GM06990 (cell line): ENCODE measurements at regions not wholly inside any gene's neighbourhood (a gene's known extent, or its start where the extent isn't known, plus 50 kb on each side); places are given as distances from the start of the nearest gene placed in this dataset.

Experiments used
- DNase-seq: peaks from one replicate; pipeline ENCODE4 v3.0.0-alpha.2; 2011; ENCODE audit not compliant: insufficient read length; ENCODE audit errors: extremely low read depth
- H3K27me3 ChIP-seq: replicated peaks from 2 replicates; pipeline ENCODE4 v1.6.0; 2011; ENCODE audit warnings: low read length; ENCODE audit not compliant: control insufficient read depth, insufficient read depth
- H3K36me3 ChIP-seq: 2 replicates; pipeline ENCODE4 v1.5.1; 2011; ENCODE audit warnings: low read length; ENCODE audit not compliant: control insufficient read depth, insufficient read depth
- H3K4me3 ChIP-seq: replicated peaks from 2 replicates; pipeline ENCODE4 v1.5.1; 2011; ENCODE audit warnings: low read depth, mild to moderate bottlenecking, control low read depth, low read length
- CTCF ChIP-seq: IDR thresholded peaks from 2 replicates; pipeline ENCODE4 v1.5.1; 2011; ENCODE audit warnings: low read length, control low read depth, mild to moderate bottlenecking, inconsistent platforms; ENCODE audit not compliant: insufficient read depth, poor library complexity, severe bottlenecking

- no peak for DNase-seq
- no peaks in the 10 kb centered on the region for H3K27me3 ChIP-seq
- H3K4me3 ChIP-seq, result no peak overlapping the region
- TF ChIP-seq CTCF, result no peak
- H3K36me3 ChIP-seq, result no peaks in the 10 kb centered on the region
Measured at GRCh38 chr4:156578713-156579112, 392.9 kb downstream of the PDGFC start.

DNA sequence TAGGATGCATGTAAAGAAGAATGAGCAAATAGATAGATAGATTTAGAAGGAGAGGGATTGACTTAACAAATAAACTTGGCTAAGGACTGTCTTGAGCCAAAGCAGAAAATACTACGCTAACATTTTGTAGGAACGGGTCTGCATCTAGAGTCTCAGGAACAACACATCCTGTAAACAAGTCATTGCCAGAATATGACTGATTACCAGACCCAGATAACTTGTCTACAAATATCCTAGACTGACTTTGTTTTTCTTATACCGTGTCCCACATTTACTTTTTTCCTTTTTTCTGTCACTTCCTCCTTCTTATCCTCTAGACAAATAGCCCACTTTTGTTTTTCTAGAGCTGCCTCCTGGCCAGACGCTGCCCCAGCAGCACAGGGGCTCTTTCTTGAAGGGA is 393.6 kb downstream of the PDGFC start:
- no peaks in the 10 kb centered on the region for H3K27me3 ChIP-seq
- no peaks in the 10 kb centered on the region for H3K36me3 ChIP-seq
- TF ChIP-seq CTCF, result no peak
- DNase-seq, result no peak
- H3K4me3 ChIP-seq, result no peak overlapping the region

GRCh38 chr4:156576946-156577345 is 394.7 kb downstream of the PDGFC start:
- Histone ChIP-seq H3K27me3 (no peaks in the 10 kb centered on the region), H3K4me3 (no peak overlapping the region), H3K36me3 (no peaks in the 10 kb centered on the region)
- TF ChIP-seq CTCF, result no peak
- no peak for DNase-seq

- no peak for DNase-seq
- H3K27me3 ChIP-seq, result no peaks in the 10 kb centered on the region
- no peaks in the 10 kb centered on the region for H3K36me3 ChIP-seq
- no peak overlapping the region for H3K4me3 ChIP-seq
- TF ChIP-seq CTCF, result no peak
Measured at GRCh38 chr4:156575430-156576073, 396.0 kb downstream of the PDGFC start.

DNA sequence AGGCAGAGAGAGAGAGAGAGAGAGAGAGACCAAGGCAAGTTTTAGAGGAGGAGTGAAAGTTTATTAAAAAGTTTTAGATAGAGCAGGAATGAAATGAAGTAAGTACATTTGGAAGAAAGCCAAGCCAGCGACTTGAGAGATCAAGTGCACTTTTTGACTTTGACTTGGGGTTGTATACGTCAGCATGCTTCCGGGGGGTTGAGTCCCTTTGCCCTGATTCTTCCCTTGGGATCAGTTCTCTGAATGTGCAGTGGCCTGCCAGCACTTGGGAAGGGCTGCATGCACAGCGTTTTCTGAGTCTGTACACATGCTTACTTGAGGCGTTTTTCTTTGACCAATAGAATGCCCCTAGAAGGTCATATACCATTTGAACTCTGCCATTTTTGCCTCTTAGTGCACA is 400.5 kb downstream of the PDGFC start:
- no peak for DNase-seq
- Histone ChIP-seq H3K36me3 (no peaks in the 10 kb centered on the region), H3K27me3 (no peaks in the 10 kb centered on the region), H3K4me3 (no peak overlapping the region)
- TF ChIP-seq CTCF, result no peak

DNA sequence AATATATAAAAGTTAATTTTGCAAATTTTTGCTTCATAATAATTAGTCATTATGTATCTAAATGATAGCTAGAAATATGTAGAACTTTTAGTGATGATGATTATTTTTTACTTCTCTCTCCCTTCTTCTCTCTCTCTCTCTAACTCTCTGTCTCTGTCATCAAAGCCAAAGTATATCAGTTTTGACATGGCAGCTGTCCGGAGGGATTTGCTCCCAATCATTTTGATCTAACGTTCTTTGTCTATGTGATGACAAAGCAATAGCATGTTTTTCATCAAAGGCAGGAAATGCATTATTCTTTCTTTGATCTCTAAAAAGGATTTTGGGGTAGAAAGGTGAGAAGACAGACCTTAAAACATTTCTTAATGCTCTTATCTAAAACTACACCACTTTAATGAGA is 402.1 kb downstream of the PDGFC start:
- DNase-seq, result no peak
- Histone ChIP-seq H3K36me3 (no peaks in the 10 kb centered on the region), H3K27me3 (no peaks in the 10 kb centered on the region), H3K4me3 (no peak overlapping the region)
- no peak for TF ChIP-seq CTCF
